ENCODE measurements at regions not wholly inside any gene's neighbourhood (a gene's known extent, or its start where the extent isn't known, plus 50 kb on each side); places are given as distances from the start of the nearest gene placed in this dataset.

DNA sequence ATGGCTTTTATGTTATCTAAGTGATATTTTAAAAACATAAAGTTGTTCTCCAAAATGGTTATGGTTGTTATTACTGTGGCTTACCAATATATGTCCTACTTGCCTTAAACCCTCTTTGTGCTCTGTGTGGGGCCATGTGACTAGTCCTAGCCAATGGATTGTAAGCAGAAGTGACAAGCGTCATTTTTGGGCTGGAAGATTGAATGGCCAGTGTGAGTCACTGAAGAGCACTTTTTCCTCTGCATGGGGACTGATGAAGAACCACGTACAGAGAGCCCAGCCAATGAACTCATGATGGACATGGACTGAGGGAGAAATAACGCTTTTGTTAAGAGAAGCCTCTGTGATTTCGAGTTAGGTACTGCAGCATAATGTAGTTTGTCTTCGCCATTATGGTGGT lies 332.7 kb downstream of the EDEM1 start:
- H3K4me3 ChIP-seq (ENCODE audit: control insufficient read depth, low read depth, low read length), result no peak overlapping the region
- TF ChIP-seq, protein P1, sequence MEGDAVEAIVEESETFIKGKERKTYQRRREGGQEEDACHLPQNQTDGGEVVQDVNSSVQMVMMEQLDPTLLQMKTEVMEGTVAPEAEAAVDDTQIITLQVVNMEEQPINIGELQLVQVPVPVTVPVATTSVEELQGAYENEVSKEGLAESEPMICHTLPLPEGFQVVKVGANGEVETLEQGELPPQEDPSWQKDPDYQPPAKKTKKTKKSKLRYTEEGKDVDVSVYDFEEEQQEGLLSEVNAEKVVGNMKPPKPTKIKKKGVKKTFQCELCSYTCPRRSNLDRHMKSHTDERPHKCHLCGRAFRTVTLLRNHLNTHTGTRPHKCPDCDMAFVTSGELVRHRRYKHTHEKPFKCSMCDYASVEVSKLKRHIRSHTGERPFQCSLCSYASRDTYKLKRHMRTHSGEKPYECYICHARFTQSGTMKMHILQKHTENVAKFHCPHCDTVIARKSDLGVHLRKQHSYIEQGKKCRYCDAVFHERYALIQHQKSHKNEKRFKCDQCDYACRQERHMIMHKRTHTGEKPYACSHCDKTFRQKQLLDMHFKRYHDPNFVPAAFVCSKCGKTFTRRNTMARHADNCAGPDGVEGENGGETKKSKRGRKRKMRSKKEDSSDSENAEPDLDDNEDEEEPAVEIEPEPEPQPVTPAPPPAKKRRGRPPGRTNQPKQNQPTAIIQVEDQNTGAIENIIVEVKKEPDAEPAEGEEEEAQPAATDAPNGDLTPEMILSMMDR (conservative IDR thresholded peaks at IDR 0.05; ENCODE audit: control insufficient read depth, insufficient read depth, low read depth, low read length), result no peak
- DNase-seq (ENCODE audit: low read depth), result no peak

DNA sequence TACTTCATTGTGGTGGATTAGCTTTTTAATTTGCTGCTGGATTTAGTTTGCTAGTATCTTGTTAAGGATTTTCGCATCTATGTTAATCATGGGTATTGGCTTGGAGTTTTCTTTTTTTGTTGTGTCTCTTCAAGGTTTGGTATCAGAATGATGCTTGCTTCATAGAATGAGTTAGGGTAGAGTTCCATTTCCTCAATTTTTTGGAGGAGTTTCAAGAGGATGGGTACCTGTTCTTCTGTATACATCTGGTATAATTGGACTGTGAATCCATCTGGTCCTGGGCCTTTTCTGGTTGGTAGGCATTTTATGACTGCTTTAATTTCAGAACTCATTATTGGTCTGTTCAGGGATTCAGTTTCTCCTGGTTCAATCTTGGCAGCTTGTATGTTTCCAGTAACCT lies 335.6 kb downstream of the EDEM1 start:
- H3K4me3 ChIP-seq (ENCODE audit: control insufficient read depth, low read depth, low read length), result no peak overlapping the region
- no peak for DNase-seq (ENCODE audit: low read depth)
- TF ChIP-seq, protein P1 (conservative IDR thresholded peaks at IDR 0.05; ENCODE audit: control insufficient read depth, insufficient read depth, low read depth, low read length), result no peak

DNA sequence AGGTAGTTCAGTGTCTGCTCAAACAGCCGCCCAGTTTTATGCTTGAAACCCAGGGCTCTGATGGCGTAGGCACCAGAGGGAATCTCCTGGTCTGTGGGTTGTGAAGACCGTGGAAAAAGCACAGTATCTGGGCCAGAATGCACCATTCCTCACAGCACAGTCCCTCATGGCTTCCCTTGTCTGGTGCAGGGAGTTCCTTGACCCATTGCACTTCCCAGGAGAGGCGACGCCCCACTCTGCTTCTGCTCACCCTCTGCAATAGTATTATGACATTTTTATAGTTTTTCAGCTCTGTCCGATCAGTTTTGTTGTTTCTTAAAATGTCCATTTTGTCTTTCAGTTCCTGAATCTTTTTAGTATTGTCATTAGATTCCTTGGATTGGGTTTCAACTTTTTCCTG lies 343.5 kb downstream of the EDEM1 start:
- no peak for DNase-seq (ENCODE audit: low read depth)
- no peak overlapping the region for H3K4me3 ChIP-seq (ENCODE audit: control insufficient read depth, low read depth, low read length)
- TF ChIP-seq, protein P1 (conservative IDR thresholded peaks at IDR 0.05; ENCODE audit: control insufficient read depth, insufficient read depth, low read depth, low read length), result no peak

DNA sequence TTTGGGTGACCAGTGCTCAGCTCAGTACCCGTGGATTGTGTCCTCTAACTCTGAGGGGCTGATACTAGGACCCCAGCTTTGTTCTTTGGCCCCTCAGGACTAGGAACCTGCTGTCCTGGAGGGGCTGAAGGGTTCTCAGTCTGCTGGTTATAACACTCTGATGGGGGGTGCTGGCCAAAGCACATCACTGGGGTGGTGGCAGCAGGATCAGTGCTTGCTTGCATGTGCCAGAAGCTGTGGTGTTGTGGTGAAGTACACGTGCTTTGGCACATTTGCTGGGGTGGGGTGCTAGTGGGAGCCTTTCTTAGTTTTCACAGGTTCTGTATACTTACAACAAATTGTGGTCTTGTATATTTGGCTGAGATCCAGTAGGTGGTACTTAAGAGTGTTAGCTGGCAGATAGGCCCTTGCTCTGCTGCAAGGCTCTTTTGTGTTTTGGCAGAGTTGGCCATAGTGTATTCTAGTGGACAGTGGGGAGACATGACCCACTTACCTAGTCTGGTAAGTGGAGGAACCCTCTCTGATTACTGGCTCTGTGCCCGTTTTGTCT lies 344.3 kb downstream of the EDEM1 start:
- no peak for DNase-seq (ENCODE audit: low read depth)
- H3K4me3 ChIP-seq (ENCODE audit: control insufficient read depth, low read depth, low read length), result no peak overlapping the region
- TF ChIP-seq, protein P1 (conservative IDR thresholded peaks at IDR 0.05; ENCODE audit: control insufficient read depth, insufficient read depth, low read depth, low read length), result no peak

DNA sequence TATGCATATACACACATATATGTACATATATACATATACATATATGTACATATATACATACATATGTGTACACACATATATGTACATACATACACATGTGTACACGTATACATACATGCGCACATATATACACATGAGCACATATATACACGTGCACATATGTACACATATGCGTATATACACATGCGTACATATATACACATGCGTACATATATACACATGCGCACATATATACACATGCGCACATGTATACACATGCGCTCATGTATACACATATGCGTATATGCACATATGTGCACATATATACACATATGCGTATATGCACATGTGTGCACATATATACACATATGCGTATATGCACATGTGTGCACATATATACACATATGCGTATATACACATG lies 353.0 kb downstream of the EDEM1 start:
- no peak for DNase-seq (ENCODE audit: low read depth)
- H3K4me3 ChIP-seq (ENCODE audit: control insufficient read depth, low read depth, low read length), result no peak overlapping the region
- TF ChIP-seq, protein P1 (conservative IDR thresholded peaks at IDR 0.05; ENCODE audit: control insufficient read depth, insufficient read depth, low read depth, low read length), result no peak

DNA sequence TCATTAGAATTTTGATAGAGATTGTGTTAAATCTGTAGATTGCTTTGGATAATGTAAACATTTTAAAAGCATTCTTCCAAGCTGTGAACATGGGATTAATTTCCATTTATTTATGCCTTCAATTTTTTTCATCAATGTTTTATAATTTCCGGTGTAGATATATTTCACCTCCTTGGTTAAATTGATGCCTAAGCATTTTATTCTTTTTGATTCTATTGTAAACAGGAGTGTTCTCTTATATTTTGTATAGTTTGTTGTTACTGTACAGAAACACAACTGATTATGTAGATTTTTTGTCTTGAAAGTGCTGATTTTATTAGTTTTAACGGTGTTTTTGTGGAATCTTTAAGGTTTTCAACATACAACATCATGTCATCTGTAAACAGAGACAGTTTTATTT lies 355.0 kb downstream of the EDEM1 start:
- H3K4me3 ChIP-seq (ENCODE audit: control insufficient read depth, low read depth, low read length), result no peak overlapping the region
- no peak for DNase-seq (ENCODE audit: low read depth)
- TF ChIP-seq, protein P1 (conservative IDR thresholded peaks at IDR 0.05; ENCODE audit: control insufficient read depth, insufficient read depth, low read depth, low read length), result no peak

DNA sequence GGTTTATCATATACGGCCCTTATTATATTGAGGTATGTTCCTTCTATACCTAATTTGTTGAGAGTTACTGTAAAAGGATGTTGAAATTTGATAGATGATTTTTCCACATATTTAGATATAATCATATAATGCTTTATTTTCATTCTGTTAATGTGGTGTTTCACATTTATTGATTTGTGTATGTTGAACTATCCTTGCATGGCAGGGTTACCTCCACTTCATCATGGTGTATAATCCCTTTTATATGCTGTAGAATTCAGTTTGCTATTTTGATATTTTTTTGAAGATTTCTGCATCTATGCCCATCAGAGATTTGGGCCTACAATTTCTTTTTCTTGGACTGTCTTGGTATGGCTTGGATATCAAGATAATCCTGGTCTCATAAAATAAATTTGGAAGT lies 355.5 kb downstream of the EDEM1 start:
- DNase-seq (ENCODE audit: low read depth), result no peak
- TF ChIP-seq, protein P1 (conservative IDR thresholded peaks at IDR 0.05; ENCODE audit: control insufficient read depth, insufficient read depth, low read depth, low read length), result no peak

More for the DNA sequence above, 355.5 kb downstream of the EDEM1 start:
- H3K4me3 ChIP-seq (ENCODE audit: control insufficient read depth, low read depth, low read length), result no peak overlapping the region
